NCI-H2081 (cell line): ENCODE measurements at regions not wholly inside any gene's neighbourhood (a gene's known extent, or its start where the extent isn't known, plus 50 kb on each side); places are given as distances from the start of the nearest gene placed in this dataset.
A peak's percentile ranks its signal among the peaks of the same experiment; 100 is the strongest.

Experiments used
- DNase-seq, 2 experiments: peaks; one replicate each; lab custom pipeline; 2025; lab: John Stamatoyannopoulos, UW

GRCh38 chr3:157626817-157627216 lies 123.6 kb upstream of the VEPH1 start:
- DNase-seq = no peak

DNA sequence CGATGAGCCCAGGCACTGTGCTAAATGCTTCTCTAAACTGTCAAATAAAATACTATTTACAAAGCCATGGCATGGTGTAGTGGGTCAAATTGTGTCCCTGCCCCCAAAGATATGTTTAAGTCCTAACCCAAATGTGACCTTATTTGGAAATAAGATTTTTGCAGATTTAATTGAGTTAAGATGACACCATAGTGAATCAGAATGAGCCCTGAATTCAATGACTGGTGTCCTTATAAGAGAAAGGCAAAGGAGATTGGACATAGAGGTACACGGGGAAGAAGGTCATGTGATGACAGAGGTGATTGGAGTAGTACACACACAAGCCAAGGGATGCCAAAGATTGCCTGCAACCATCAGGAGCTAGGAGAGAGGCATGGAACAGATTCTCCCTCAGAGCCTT lies 121.6 kb upstream of the VEPH1 start:
- DNase-seq = no peak

GRCh38 chr3:157618886-157619285 lies 115.7 kb upstream of the VEPH1 start:
- no peak for DNase-seq

DNA sequence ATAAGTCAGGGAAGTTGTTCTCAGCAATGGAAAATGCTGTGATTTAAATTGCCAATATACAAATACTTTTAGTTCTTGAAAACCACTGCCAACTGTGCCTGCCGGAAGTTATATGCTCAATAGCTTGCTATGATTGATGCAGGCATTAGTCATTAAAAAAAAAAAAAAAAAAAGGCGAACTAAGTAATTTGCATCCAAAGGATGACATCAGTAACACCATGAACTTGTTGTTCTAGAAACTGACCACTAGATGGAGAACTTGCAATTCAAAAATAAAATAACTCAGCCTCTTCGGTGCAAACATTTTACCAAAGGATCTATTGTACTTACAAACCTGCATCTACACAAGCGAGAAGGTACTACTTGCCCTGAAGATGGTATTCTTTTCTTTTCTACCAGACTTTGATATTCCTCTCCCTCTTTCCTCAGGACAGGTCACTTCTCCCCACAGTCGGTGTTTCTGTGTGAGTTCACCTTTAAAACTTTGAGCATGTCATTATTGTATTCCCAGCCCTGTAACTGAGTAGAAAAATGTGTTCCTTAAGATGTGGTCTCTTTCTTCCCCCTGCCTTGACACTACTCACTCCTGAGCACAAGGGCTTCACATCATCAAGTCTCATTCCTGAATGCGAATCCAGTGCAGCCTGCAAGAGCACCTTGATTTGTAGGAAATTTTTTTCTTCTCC lies 115.0 kb upstream of the VEPH1 start:
- peak; percentile 61 to 77 for DNase-seq

- no peak for DNase-seq
Measured at GRCh38 chr3:157614896-157615295, 111.7 kb upstream of the VEPH1 start.

GRCh38 chr3:157611536-157612076 lies 108.4 kb upstream of the VEPH1 start:
- DNase-seq = no peak

GRCh38 chr3:157610876-157611535 lies 107.8 kb upstream of the VEPH1 start:
- DNase-seq = no peak

DNA sequence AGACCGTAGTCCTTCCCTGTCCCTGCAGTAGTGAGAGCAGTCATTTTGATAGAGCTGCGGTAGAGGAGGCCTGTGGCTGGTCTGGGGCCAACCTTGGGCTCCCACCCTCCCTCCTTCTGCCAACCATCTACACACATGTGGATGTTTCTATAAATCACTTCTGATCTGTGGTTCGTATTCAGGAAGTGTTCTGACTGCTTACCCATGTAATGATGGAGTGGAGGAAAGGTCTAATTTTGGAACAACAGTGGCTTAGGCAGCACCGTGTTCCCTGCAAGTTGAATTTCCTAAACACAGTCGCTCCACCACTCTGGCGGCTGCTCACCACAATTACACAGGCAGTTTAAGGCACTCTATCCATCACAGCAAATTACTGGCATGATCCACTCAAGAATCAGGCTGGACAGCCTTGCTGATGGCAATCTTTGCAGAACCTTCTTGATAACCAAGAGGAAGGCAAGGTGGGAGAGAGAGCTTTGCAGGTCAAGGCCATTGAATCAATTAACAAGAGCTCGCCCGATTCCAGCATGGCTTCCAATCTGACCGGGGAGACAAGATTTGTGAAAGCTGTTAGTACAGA lies 104.7 kb upstream of the VEPH1 start:
- no peak for DNase-seq

DNA sequence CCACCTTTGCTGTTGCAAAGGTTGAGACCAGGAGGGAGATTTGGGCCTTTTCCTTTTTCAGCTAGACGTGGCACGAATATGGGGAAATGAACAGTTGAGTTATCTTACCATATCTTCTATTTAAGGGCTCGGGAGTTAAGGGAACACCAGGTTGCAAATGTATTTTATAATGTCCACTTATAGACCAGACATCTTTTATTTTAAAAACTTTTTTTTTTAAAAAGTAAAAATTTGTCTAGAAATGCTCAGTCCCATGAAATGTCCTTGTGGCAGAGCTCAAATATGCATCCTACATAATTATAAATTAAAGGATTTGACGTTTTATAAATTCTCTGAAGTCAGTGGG lies 103.6 kb upstream of the VEPH1 start:
- DNase-seq = no peak

GRCh38 chr3:157606011-157606851 lies 103.0 kb upstream of the VEPH1 start:
- DNase-seq = peak; percentile 75 to 76

DNA sequence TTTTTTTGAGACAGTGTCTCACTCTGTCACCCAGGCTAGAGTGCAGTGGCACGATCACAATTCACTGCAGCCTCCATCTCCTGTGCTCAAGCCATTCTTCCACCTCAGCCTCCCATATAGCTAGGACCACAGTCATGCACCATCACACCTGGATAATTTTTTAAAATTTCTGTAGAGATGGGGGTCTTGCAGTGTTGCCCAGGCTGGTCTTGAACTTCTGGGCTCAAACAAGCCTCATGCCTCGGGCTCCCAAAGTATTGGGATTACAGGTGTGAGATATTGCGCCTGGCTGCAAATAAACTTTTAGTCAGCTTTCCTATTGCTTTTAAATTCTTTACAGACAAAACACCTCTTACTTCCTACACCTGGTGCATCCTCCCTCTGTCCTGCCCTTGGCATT lies 102.1 kb upstream of the VEPH1 start:
- no peak for DNase-seq

DNA sequence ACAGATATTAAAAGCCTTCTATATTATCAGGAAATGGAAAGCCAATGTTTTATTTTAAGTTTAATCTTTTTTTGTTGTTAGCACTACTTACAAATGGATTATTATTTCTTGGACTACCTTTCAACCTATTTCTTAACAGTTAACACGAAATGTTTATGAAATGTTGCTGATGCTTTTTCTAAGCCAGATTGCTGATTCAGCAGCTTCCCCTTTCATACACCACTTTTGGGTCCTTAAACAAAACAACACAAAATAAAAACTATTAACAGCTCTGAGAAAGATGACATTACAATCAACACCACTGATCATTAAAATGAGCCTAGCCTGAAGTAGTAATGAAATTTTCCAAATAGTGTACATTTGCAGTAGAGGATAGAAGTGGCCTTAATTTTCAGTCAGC lies 99.2 kb upstream of the VEPH1 start:
- DNase-seq = no peak

- no peak for DNase-seq
Measured at GRCh38 chr3:157595259-157595658, 92.0 kb upstream of the VEPH1 start.

GRCh38 chr3:157594413-157594812 lies 91.2 kb upstream of the VEPH1 start:
- DNase-seq = no peak

- no peak for DNase-seq
Measured at GRCh38 chr3:157592769-157593168, 89.6 kb upstream of the VEPH1 start.

DNA sequence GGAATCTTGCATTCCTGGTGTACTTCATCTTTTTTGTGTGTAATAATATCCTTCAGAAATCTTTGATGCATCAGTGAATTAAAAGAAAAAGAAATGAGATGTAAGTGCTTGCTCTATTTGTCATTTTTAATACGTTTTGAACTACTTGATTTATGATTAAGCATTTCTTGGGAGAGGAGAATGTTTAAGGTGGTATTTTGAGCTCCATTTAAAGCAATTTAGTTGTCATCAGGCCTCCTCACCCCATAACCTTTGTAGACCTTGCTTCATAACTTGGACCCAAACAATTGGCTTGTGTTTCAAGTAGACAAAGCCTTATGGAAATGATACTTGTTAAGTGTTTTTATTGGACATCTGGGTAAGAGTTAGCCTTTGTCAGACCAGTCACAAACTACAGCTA lies 87.1 kb upstream of the VEPH1 start:
- DNase-seq = no peak

GRCh38 chr3:157589211-157589610 lies 86.0 kb upstream of the VEPH1 start:
- DNase-seq = no peak

DNA sequence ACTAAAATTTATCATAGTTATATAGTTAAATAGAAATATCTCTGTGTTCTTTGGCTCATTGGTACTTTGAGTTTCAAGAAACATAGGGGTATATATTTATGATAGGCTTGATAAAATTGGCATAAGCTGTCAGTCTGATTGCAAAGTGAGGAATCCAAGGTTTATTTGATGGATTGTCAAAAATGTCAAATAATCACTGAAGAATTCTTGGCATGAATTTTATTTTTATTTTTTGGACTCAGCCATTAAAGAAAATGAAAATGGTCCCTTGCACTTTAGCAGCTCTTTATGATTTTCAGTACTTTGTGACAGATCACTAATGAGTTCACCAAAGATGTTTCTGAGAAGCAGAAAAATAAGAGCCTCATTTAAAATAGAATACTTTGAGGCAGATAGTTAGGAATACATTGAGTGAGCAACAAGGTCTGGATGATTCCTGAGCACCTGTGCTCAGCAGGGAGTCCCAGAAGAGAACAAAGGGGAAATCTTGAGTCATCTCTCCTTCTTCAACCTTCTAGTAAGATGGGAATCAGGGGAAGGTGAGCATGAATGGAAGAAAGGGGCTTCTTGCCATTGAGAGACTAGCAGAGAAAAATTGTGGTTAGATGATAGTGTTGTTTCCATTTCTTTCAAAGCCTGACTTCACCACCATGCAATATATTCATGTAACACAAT lies 85.3 kb upstream of the VEPH1 start:
- no peak for DNase-seq

DNA sequence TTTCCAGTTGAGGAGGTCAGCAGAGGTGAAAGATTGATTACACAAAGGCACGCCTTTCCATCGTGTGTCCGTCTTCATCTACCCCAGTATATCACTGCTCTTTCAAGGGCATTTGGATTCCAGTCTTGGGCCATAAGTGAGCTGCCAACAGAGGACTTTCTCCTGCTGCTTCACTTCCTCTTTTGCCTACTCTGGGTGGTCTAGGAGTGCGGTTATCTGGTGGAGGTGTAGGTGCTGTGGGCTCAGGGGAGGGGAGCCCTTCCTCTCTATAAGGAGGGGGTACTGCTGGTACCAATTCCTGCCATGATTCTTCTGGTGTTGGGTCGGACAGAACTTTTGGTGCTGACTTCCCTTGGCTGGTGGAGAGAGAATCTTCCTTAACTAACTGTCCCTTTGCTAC lies 83.1 kb upstream of the VEPH1 start:
- no peak for DNase-seq

DNA sequence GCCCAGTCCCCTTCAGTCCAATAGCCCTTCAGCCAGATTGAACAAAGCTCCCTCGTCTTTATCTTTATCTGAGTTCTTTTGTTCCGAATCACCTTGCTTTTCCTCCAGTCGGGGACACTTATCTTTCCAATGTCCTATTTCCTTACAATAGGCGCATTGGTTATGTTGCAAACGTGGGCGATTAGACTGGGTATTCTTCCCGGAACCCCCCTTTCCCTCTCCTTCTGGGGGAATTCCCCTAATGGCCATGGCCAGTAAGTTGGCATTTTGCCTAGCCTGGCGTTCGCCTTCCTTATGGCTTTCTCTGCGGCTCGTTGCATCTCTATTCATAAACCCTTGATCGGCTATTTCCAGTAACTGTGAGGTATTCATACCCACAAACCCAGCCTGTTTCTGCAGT lies 82.2 kb upstream of the VEPH1 start:
- no peak for DNase-seq

DNA sequence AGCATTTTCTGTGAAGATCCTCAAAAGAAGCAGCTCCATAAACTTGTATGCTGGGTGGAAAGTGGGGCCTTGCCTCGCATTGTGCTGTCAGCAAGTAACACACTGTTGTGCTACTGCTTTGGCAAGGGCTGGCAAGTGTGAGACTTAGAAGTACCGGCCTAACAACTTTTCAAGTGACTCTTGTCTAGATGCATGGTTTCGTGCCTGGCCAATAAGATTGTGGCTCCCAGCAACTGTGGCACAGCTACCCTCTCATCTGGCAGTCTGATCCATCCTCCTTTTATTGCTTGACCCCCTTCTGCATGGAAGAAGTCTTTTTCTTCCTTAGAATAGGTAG lies 79.4 kb upstream of the VEPH1 start:
- DNase-seq = no peak
